ENCODE measurements at regions not wholly inside any gene's neighbourhood (a gene's known extent, or its start where the extent isn't known, plus 50 kb on each side); places are given as distances from the start of the nearest gene placed in this dataset.

DNA sequence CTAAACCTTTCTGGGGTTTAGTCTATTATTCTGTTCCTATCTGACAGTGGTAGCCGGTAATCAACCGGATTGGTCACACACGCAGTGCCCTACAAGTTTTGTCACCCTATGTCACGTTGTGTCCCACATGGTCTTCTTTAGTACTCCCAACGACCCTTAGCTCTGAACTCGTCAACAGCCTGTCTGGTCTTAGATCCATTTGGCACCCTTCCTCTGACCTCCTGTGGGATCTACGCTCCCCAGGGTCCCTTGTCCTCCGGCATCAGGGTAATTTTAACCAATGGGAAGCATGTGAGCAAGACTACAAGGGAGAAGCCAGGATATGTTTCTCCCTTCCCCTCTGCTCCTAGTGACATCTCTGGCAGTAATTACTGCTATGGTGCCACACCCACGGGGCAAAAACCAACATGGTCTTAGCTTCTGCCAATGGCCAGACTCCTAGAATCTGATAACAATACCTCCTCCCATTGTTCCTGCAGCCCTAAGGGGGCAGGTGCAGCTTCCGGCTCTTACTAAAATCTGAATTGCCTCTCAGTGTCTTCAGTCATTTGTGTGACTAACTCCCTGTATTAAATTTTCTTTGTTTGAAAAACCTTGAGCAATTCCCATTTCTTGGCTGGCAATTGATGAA lies 56.6 kb downstream of the MAFB start:
- no peak for TF ChIP-seq CTCF (IDR thresholded peaks at IDR 0.05)
- TF ChIP-seq POLR2A (IDR thresholded peaks at IDR 0.05): no peak
